Peyer's patch (tissue), 4 donors: ENCODE measurements at regions not wholly inside any gene's neighbourhood (a gene's known extent, or its start where the extent isn't known, plus 50 kb on each side); places are given as distances from the start of the nearest gene placed in this dataset.

Experiments
- DNase-seq, 3 donors: peaks; one replicate each; pipeline ENCODE4 v3.0.0-alpha.2; 2017 to 2019
- H3K27ac ChIP-seq, 4 donors: fragments of 200-600 bp; sonication (generic); one replicate each; pipeline ENCODE4 v1.5.1; 2016 to 2019
- H3K27me3 ChIP-seq, 2 donors: fragments of 200-600 bp; sonication (generic); one replicate each; pipeline ENCODE4 v1.5.1; 2019
- H3K36me3 ChIP-seq, 3 donors: fragments of 200-600 bp; sonication (generic); one replicate each; pipeline ENCODE4 v1.5.1; 2016 to 2019
- H3K4me1 ChIP-seq, 4 donors: fragments of 200-600 bp; sonication (generic); one replicate each; pipeline ENCODE4 v1.5.1; 2016 to 2019
- H3K4me3 ChIP-seq, 4 donors: fragments of 200-600 bp; sonication (generic); 1 replicate in 3 of 4; 2 replicates in 1 of 4; pipeline ENCODE4 v1.5.1; 2016 to 2019; ENCODE audit warnings: mild to moderate bottlenecking in 1 of 4
- H3K9me3 ChIP-seq, 4 donors: fragments of 200-600 bp; sonication (generic); one replicate each; pipeline ENCODE4 v1.5.1; 2016 to 2019; ENCODE audit warnings: mild to moderate bottlenecking in 1 of 4
- CTCF ChIP-seq, 6 experiments: fragments of 450-650 bp in 4 of 6; fragments of 200-600 bp in 2 of 6; sonication (generic) in 1 of 6; IDR thresholded peaks; one replicate each; pipeline ENCODE4 v1.5.1; 2017 to 2019; ENCODE audit warnings: antibody characterized with exemption in 6 of 6, mild to moderate bottlenecking in 3 of 6, moderate library complexity in 1 of 6
- POLR2A ChIP-seq, 2 donors: fragments of 450-650 bp; IDR thresholded peaks; one replicate each; pipeline ENCODE4 v1.5.1; 2017; ENCODE audit warnings: antibody characterized with exemption in 2 of 2, mild to moderate bottlenecking in 2 of 2, moderate library complexity in 2 of 2

- Histone ChIP-seq H3K4me3 (no peak overlapping the region), H3K9me3 (no peaks in the 10 kb centered on the region), H3K4me1 (no peaks in the 10 kb centered on the region), H3K36me3 (no peaks in the 10 kb centered on the region), H3K27me3 (no peaks in the 10 kb centered on the region), H3K27ac (no peak overlapping the region)
- TF ChIP-seq POLR2A (IDR thresholded peaks at IDR 0.05) (no peak), CTCF (IDR thresholded peaks at IDR 0.05) (no peak)
- DNase-seq = no peak
These were observed 204.1 kb upstream of the SMC2 start for GRCh38 chr9:103889989-103890388.

GRCh38 chr9:103894184-103894583, 199.9 kb upstream of the SMC2 start:
- Histone ChIP-seq H3K4me1 (no peaks in the 10 kb centered on the region), H3K4me3 (no peak overlapping the region), H3K9me3 (no peaks in the 10 kb centered on the region), H3K27ac (no peak overlapping the region), H3K36me3 (no peaks in the 10 kb centered on the region), H3K27me3 (no peaks in the 10 kb centered on the region)
- TF ChIP-seq CTCF (IDR thresholded peaks at IDR 0.05) = no peak
- TF ChIP-seq POLR2A (IDR thresholded peaks at IDR 0.05) = no peak
- no peak for DNase-seq

GRCh38 chr9:103898550-103898949, 195.6 kb upstream of the SMC2 start:
- Histone ChIP-seq H3K27me3 (no peaks in the 10 kb centered on the region), H3K36me3 (no peaks in the 10 kb centered on the region), H3K9me3 (no peaks in the 10 kb centered on the region), H3K4me3 (no peak overlapping the region), H3K4me1 (no peaks in the 10 kb centered on the region), H3K27ac (no peak overlapping the region)
- no peak for DNase-seq
- TF ChIP-seq CTCF (IDR thresholded peaks at IDR 0.05) (no peak), POLR2A (IDR thresholded peaks at IDR 0.05) (no peak)

GRCh38 chr9:103899866-103900265, 194.2 kb upstream of the SMC2 start:
- Histone ChIP-seq H3K27me3 (no peaks in the 10 kb centered on the region), H3K36me3 (no peaks in the 10 kb centered on the region), H3K4me1 (no peaks in the 10 kb centered on the region), H3K4me3 (no peak overlapping the region), H3K9me3 (no peaks in the 10 kb centered on the region), H3K27ac (no peak overlapping the region)
- TF ChIP-seq POLR2A (IDR thresholded peaks at IDR 0.05) (no peak), CTCF (IDR thresholded peaks at IDR 0.05) (no peak)
- DNase-seq = no peak

- no peak overlapping the region for H3K27ac ChIP-seq
- H3K4me3 ChIP-seq = no peak overlapping the region
- H3K27me3 ChIP-seq = no peaks in the 10 kb centered on the region
- no peak for DNase-seq
- no peaks in the 10 kb centered on the region for H3K4me1 ChIP-seq
- no peaks in the 10 kb centered on the region for H3K9me3 ChIP-seq
- TF ChIP-seq CTCF (IDR thresholded peaks at IDR 0.05) (no peak), POLR2A (IDR thresholded peaks at IDR 0.05) (no peak)
- no peaks in the 10 kb centered on the region for H3K36me3 ChIP-seq
These were observed 193.6 kb upstream of the SMC2 start for GRCh38 chr9:103900466-103900865.

GRCh38 chr9:103902263-103902662, 191.8 kb upstream of the SMC2 start:
- no peak for DNase-seq
- no peaks in the 10 kb centered on the region for H3K36me3 ChIP-seq
- no peaks in the 10 kb centered on the region for H3K27me3 ChIP-seq
- H3K9me3 ChIP-seq = no peaks in the 10 kb centered on the region
- no peak overlapping the region for H3K4me3 ChIP-seq
- H3K27ac ChIP-seq = no peak overlapping the region
- TF ChIP-seq POLR2A (IDR thresholded peaks at IDR 0.05) (no peak), CTCF (IDR thresholded peaks at IDR 0.05) (no peak)
- no peaks in the 10 kb centered on the region for H3K4me1 ChIP-seq
